RWPE2 (cell line): ENCODE measurements at regions not wholly inside any gene's neighbourhood (a gene's known extent, or its start where the extent isn't known, plus 50 kb on each side); places are given as distances from the start of the nearest gene placed in this dataset.

Experiments used
- ATAC-seq: fragments of 200-7000 bp; cut with Tn5 transposase; 3 replicates; pipeline ENCODE4 v1.9.1; 2021; ENCODE audit warnings: low read depth
- DNase-seq: peaks from one replicate; pipeline ENCODE4 v3.0.0-alpha.2; 2020; ENCODE audit warnings: low spot score
- H3K27ac ChIP-seq: fragments of 450-650 bp; 2 replicates; pipeline ENCODE4 v1.5.1; 2017; ENCODE audit warnings: mild to moderate bottlenecking; ENCODE audit not compliant: poor library complexity, severe bottlenecking
- H3K27me3 ChIP-seq: fragments of 250-450 bp; sonication (Bioruptor Pico); 2 replicates; pipeline ENCODE4 v1.5.1; 2021; ENCODE audit warnings: mild to moderate bottlenecking, moderate library complexity; ENCODE audit not compliant: insufficient read depth, poor library complexity, severe bottlenecking
- H3K36me3 ChIP-seq: fragments of 250-450 bp; sonication (Bioruptor Pico); 2 replicates; pipeline ENCODE4 v1.5.1; 2020; ENCODE audit warnings: low read depth, mild to moderate bottlenecking, moderate library complexity
- H3K4me1 ChIP-seq: fragments of 250-450 bp; sonication (Bioruptor Pico); 2 replicates; pipeline ENCODE4 v1.5.1; 2021; ENCODE audit warnings: mild to moderate bottlenecking, moderate library complexity; ENCODE audit not compliant: insufficient read depth, poor library complexity, severe bottlenecking
- H3K4me3 ChIP-seq: fragments of 250-450 bp; sonication (Bioruptor Pico); 2 replicates; pipeline ENCODE4 v1.5.1; 2021; ENCODE audit warnings: mild to moderate bottlenecking, moderate library complexity; ENCODE audit not compliant: severe bottlenecking
- H3K9me3 ChIP-seq: fragments of 250-450 bp; sonication (Bioruptor Pico); 2 replicates; pipeline ENCODE4 v1.5.1; 2021; ENCODE audit warnings: mild to moderate bottlenecking, moderate library complexity; ENCODE audit not compliant: severe bottlenecking
- CTCF ChIP-seq: fragments of 450-650 bp; IDR thresholded peaks from one replicate; pipeline ENCODE4 v1.5.1; 2017; ENCODE audit warnings: mild to moderate bottlenecking, moderate library complexity; ENCODE audit not compliant: poor library complexity, severe bottlenecking

GRCh38 chr11:95406271-95406670 is 175.3 kb upstream of the SESN3 start:
- H3K4me1 ChIP-seq: no peaks in the 10 kb centered on the region
- H3K27me3 ChIP-seq: no peaks in the 10 kb centered on the region
- H3K36me3 ChIP-seq: no peaks in the 10 kb centered on the region
- no peak overlapping the region for H3K4me3 ChIP-seq
- DNase-seq (no peak), ATAC-seq (no peak)
- H3K9me3 ChIP-seq: no peaks in the 10 kb centered on the region
- TF ChIP-seq CTCF: no peak
- H3K27ac ChIP-seq: no peak overlapping the region

GRCh38 chr11:95404370-95404769 is 173.4 kb upstream of the SESN3 start:
- no peak for TF ChIP-seq CTCF
- H3K9me3 ChIP-seq: no peaks in the 10 kb centered on the region
- DNase-seq (no peak), ATAC-seq (no peak)
- H3K36me3 ChIP-seq: no peaks in the 10 kb centered on the region
- H3K4me3 ChIP-seq: no peak overlapping the region
- no peaks in the 10 kb centered on the region for H3K4me1 ChIP-seq
- H3K27ac ChIP-seq: no peak overlapping the region
- H3K27me3 ChIP-seq: no peaks in the 10 kb centered on the region

- Histone ChIP-seq H3K36me3 (no peaks in the 10 kb centered on the region), H3K4me1 (no peaks in the 10 kb centered on the region), H3K27me3 (no peaks in the 10 kb centered on the region), H3K4me3 (no peak overlapping the region), H3K9me3 (no peaks in the 10 kb centered on the region), H3K27ac (no peak overlapping the region)
- ATAC-seq (no peak), DNase-seq (no peak)
- TF ChIP-seq CTCF: no peak
Observed at GRCh38 chr11:95398437-95399112, 167.6 kb upstream of the SESN3 start.

GRCh38 chr11:95392644-95393043 is 161.6 kb upstream of the SESN3 start:
- H3K9me3 ChIP-seq: no peaks in the 10 kb centered on the region
- no peak for TF ChIP-seq CTCF
- H3K27ac ChIP-seq: no peak overlapping the region
- no peaks in the 10 kb centered on the region for H3K27me3 ChIP-seq
- no peaks in the 10 kb centered on the region for H3K36me3 ChIP-seq
- DNase-seq (no peak), ATAC-seq (no peak)
- H3K4me1 ChIP-seq: no peaks in the 10 kb centered on the region
- no peak overlapping the region for H3K4me3 ChIP-seq

GRCh38 chr11:95389427-95389826 is 158.4 kb upstream of the SESN3 start:
- Histone ChIP-seq H3K36me3 (no peaks in the 10 kb centered on the region), H3K4me3 (no peak overlapping the region), H3K9me3 (no peaks in the 10 kb centered on the region), H3K4me1 (no peaks in the 10 kb centered on the region), H3K27ac (no peak overlapping the region), H3K27me3 (no peaks in the 10 kb centered on the region)
- DNase-seq: no peak
- ATAC-seq: no peak
- TF ChIP-seq CTCF: no peak
